Endothelial cell of umbilical vein (primary cell): ENCODE measurements at regions not wholly inside any gene's neighbourhood (a gene's known extent, or its start where the extent isn't known, plus 50 kb on each side); places are given as distances from the start of the nearest gene placed in this dataset.

ENCODE experiments used
- BruUV-seq: library from RNA; stranded (reverse); fragments of 400-500 nt; replicated peaks from 2 replicates; lab custom pipeline; 2021; lab: Mats Ljungman, UMichigan
- CTCF ChIA-PET: fragments of 300-600, 350-600 bp; sonication (Branson Sonifier 250); formaldehyde crosslinking; loops from one replicate; lab custom pipeline; 2021; ENCODE audit warnings: antibody characterized with exemption, inconsistent platforms; lab: Charles Lee
- POLR2A ChIA-PET: fragments of 300-600, 350-600 bp; sonication (Branson Sonifier 250); formaldehyde crosslinking; loops from one replicate; lab custom pipeline; 2021; ENCODE audit warnings: antibody characterized with exemption, inconsistent platforms; lab: Charles Lee
- DNase-seq: peaks from one replicate; pipeline ENCODE4 v3.0.0-alpha.2; 2011; ENCODE audit warnings: low read depth, low spot score
- FAIRE-seq: peaks from 2 replicates; lab custom pipeline; 2011; peaks lifted over from hg19 to GRCh38; lab: Jason Lieb, UNC
- H2AFZ ChIP-seq: 2 replicates; pipeline ENCODE4 v1.6.0; 2012; ENCODE audit warnings: low read depth, low read length, control low read depth, inconsistent platforms
- H3K27ac ChIP-seq: 2 replicates; pipeline ENCODE4 v1.5.1; 2011; ENCODE audit warnings: low read depth, mild to moderate bottlenecking, control low read depth, low read length, moderate library complexity; ENCODE audit not compliant: insufficient read depth
- H3K27me3 ChIP-seq, 2 experiments: 2 replicates each; pipeline versions ENCODE4 v1.6.0 to v1.6.1; 2011; ENCODE audit warnings: low read length in 2 of 2, mixed read lengths in 1 of 2; ENCODE audit not compliant: control insufficient read depth in 2 of 2, insufficient read depth in 2 of 2
- H3K36me3 ChIP-seq, 2 experiments: 2 replicates in 1 of 2; 3 replicates in 1 of 2; pipeline ENCODE4 v1.5.1; 2011; ENCODE audit warnings: low read length in 2 of 2, mild to moderate bottlenecking in 1 of 2, moderate library complexity in 1 of 2; ENCODE audit not compliant: control insufficient read depth in 2 of 2, insufficient read depth in 2 of 2; ENCODE audit errors: extremely low read depth in 1 of 2
- H3K4me1 ChIP-seq: 3 replicates; pipeline ENCODE4 v1.5.1; 2011; ENCODE audit warnings: mild to moderate bottlenecking, low read length; ENCODE audit not compliant: control insufficient read depth, insufficient read depth; ENCODE audit errors: extremely low read depth
- H3K4me2 ChIP-seq: 2 replicates; pipeline ENCODE4 v1.6.1; 2011; ENCODE audit warnings: low read length, control low read depth, mixed read lengths; ENCODE audit not compliant: insufficient read depth
- H3K4me3 ChIP-seq, 3 experiments: fragments of 200-600 bp in 1 of 3; sonication (generic), shearing (Covaris generic) in 1 of 3; replicated peaks in 1 of 3; 2 replicates each; pipeline ENCODE4 v1.5.1; 2011 to 2016; ENCODE audit warnings: control low read depth in 3 of 3, low read length in 3 of 3, mild to moderate bottlenecking in 2 of 3, inconsistent platforms in 1 of 3, low read depth in 1 of 3, moderate library complexity in 1 of 3; ENCODE audit not compliant: insufficient read depth in 1 of 3
- H3K79me2 ChIP-seq: 2 replicates; pipeline ENCODE4 v1.6.0; 2012; ENCODE audit warnings: low read length, inconsistent platforms; ENCODE audit not compliant: control insufficient read depth, insufficient read depth
- H3K9ac ChIP-seq: replicated peaks from 2 replicates; pipeline ENCODE3; 2011; ENCODE audit warnings: low read length, control low read depth; ENCODE audit not compliant: insufficient read depth; ENCODE audit errors: extremely low read depth
- H3K9me1 ChIP-seq: replicated peaks from 3 replicates; pipeline ENCODE4 v1.6.0; 2011; ENCODE audit warnings: mild to moderate bottlenecking, low read length; ENCODE audit not compliant: control insufficient read depth, insufficient read depth; ENCODE audit errors: extremely low read depth
- H3K9me3 ChIP-seq: replicated peaks from 2 replicates; pipeline ENCODE4 v1.5.1; 2012; ENCODE audit warnings: low read length, inconsistent platforms; ENCODE audit not compliant: control insufficient read depth, insufficient read depth
- H4K20me1 ChIP-seq: replicated peaks from 2 replicates; pipeline ENCODE3; 2011; ENCODE audit warnings: mild to moderate bottlenecking, low read length; ENCODE audit not compliant: control insufficient read depth, insufficient read depth; ENCODE audit errors: extremely low read depth
- CTCF ChIP-seq, 2 donors: IDR thresholded peaks; 1 replicate in 1 of 2; 2 replicates in 1 of 2; pipeline ENCODE4 v1.5.1; 2011; ENCODE audit warnings: low read length in 2 of 2, mild to moderate bottlenecking in 2 of 2, moderate library complexity in 2 of 2, control low read depth in 1 of 2, inconsistent platforms in 1 of 2, low read depth in 1 of 2; ENCODE audit not compliant: insufficient read depth in 1 of 2; ENCODE audit errors: extremely low read depth in 1 of 2
- EZH2 ChIP-seq: IDR thresholded peaks from 2 replicates; pipeline ENCODE4 v1.6.1; 2012; ENCODE audit warnings: borderline replicate concordance, low read depth, mild to moderate bottlenecking, moderate library complexity, low read length, inconsistent platforms; ENCODE audit not compliant: severe bottlenecking
- FOS ChIP-seq: IDR thresholded peaks from 2 replicates; pipeline ENCODE4 v1.6.1; 2011; ENCODE audit warnings: mild to moderate bottlenecking, low read length, moderate library complexity, borderline replicate concordance; ENCODE audit not compliant: insufficient read depth
- GATA2 ChIP-seq: IDR thresholded peaks from 2 replicates; pipeline ENCODE4 v1.7.0; 2011; ENCODE audit warnings: low read depth, mild to moderate bottlenecking, moderate library complexity, mixed read lengths, low read length; ENCODE audit not compliant: insufficient read length, insufficient read depth
- JUN ChIP-seq: IDR thresholded peaks from 2 replicates; pipeline ENCODE4 v1.6.1; 2011; ENCODE audit warnings: borderline replicate concordance, low read depth; ENCODE audit not compliant: insufficient read length, insufficient read depth
- MAX ChIP-seq: IDR thresholded peaks from 2 replicates; pipeline ENCODE4 v1.6.1; 2011; ENCODE audit not compliant: insufficient read depth, insufficient read length
- MYC ChIP-seq: IDR thresholded peaks from one replicate; pipeline ENCODE4 v1.6.1; 2011; ENCODE audit warnings: mild to moderate bottlenecking, low read depth, low read length
- POLR2A ChIP-seq: IDR thresholded peaks from 2 replicates; pipeline ENCODE4 v1.6.1; 2012; ENCODE audit warnings: low read depth, mild to moderate bottlenecking, control low read depth, low read length
- dilution Hi-C: fragments of 300-500 bp; cut with MboI; formaldehyde crosslinking; loops from one replicate; pipeline ENCODE4 v1.15.0; 2019; ENCODE audit warnings: low sequenced_read_pairs; ENCODE audit not compliant: extremely low pct_ligation_motif_present
- intact Hi-C: fragments of 100-400 bp; cut with micrococcal nuclease; formaldehyde crosslinking; loops from one replicate; pipeline ENCODE4 v1.10.0; 2022

GRCh38 chr13:74678308-74678965 lies 544.2 kb upstream of the KLF12 start:
- FAIRE-seq (no peak), DNase-seq (no peak)
- no peaks in the 10 kb centered on the region for H3K36me3 ChIP-seq
- H3K27ac ChIP-seq: no peak overlapping the region
- intact Hi-C loops: no loop called here
- ChIA-PET POLR2A (no interaction called here), CTCF (interaction anchor here (1.3 to 1.7 kb wide), 2 partner anchors 7 to 541 kb away, joined by 4 to 10 read pairs; no protein-coding TSS in a partner anchor)
- H4K20me1 ChIP-seq: no peaks in the 10 kb centered on the region
- H3K9ac ChIP-seq: no peak overlapping the region
- no peaks in the 10 kb centered on the region for H3K9me1 ChIP-seq
- no TSS peak for BruUV-seq
- H3K79me2 ChIP-seq: no peaks in the 10 kb centered on the region
- no peak overlapping the region for H3K4me3 ChIP-seq
- no peaks in the 10 kb centered on the region for H3K9me3 ChIP-seq
- dilution Hi-C loops: no loop called here
- H3K4me1 ChIP-seq: no peaks in the 10 kb centered on the region
- no peak overlapping the region for H2AFZ ChIP-seq
- no peak overlapping the region for H3K4me2 ChIP-seq
- TF ChIP-seq FOS (no peak), MAX (no peak), MYC (no peak)
- no peaks in the 10 kb centered on the region for H3K27me3 ChIP-seq

- dilution Hi-C loops (no loop called here), intact Hi-C loops (no loop called here)
- FAIRE-seq (no peak), DNase-seq (no peak)
- H2AFZ ChIP-seq: no peak overlapping the region
- TF ChIP-seq EZH2: no peak
- no peak for TF ChIP-seq JUN
- no peak for TF ChIP-seq CTCF (IDR thresholded peaks at IDR 0.05; ENCODE audit: extremely low read depth in 1 of 2, insufficient read depth in 1 of 2, low read depth in 1 of 2, low read length in 2 of 2)
- TF ChIP-seq POLR2A: no peak
- TF ChIP-seq MYC: no peak
- TF ChIP-seq GATA2: no peak
- POLR2A ChIA-PET: no interaction called here
- H3K79me2 ChIP-seq: no peaks in the 10 kb centered on the region
- BruUV-seq: no TSS peak
- CTCF ChIA-PET: interaction anchor here (0.9 kb wide), 1 partner anchor 544 kb away, joined by 4 read pairs; no protein-coding TSS in a partner anchor
- no peak overlapping the region for H3K9ac ChIP-seq
- H3K4me1 ChIP-seq: no peaks in the 10 kb centered on the region
- no peaks in the 10 kb centered on the region for H3K9me3 ChIP-seq
- no peaks in the 10 kb centered on the region for H3K9me1 ChIP-seq
- H4K20me1 ChIP-seq: no peaks in the 10 kb centered on the region
- H3K4me2 ChIP-seq: no peak overlapping the region
- no peaks in the 10 kb centered on the region for H3K27me3 ChIP-seq
- H3K4me3 ChIP-seq: no peak overlapping the region
- H3K27ac ChIP-seq: no peak overlapping the region
- H3K36me3 ChIP-seq: no peaks in the 10 kb centered on the region
Measured at GRCh38 chr13:74675972-74676371, 541.8 kb upstream of the KLF12 start.
